HG03045 (cell line): ENCODE measurements at regions not wholly inside any gene's neighbourhood (a gene's known extent, or its start where the extent isn't known, plus 50 kb on each side); places are given as distances from the start of the nearest gene placed in this dataset.

Source experiments
- ATAC-seq: cut with Tn5 transposase; IDR thresholded peaks from one replicate; pipeline ENCODE4 v1.9.1; 2021; ENCODE audit warnings: mild to moderate bottlenecking, moderate library complexity; ENCODE audit not compliant: unreplicated experiment

DNA sequence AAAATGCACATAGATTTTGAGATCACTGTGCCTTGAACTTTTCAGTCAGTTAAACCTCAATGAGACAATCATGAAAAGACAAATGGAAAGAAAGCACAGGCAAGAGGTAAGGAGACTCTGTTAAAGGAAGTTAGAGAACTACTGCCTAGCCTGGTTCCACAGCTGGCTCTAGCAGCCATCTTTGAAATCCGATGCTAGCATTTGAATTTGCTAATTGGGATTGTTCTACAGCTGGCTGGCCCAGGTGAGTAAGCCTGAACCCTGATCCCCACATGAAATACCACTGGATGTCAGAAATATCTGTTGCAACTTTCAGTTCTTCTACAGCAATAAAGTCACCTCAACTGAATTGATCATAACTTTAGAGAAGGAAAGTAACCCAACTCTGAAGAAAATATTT lies 315.2 kb upstream of the CHAC2 start:
- ATAC-seq: no peak

DNA sequence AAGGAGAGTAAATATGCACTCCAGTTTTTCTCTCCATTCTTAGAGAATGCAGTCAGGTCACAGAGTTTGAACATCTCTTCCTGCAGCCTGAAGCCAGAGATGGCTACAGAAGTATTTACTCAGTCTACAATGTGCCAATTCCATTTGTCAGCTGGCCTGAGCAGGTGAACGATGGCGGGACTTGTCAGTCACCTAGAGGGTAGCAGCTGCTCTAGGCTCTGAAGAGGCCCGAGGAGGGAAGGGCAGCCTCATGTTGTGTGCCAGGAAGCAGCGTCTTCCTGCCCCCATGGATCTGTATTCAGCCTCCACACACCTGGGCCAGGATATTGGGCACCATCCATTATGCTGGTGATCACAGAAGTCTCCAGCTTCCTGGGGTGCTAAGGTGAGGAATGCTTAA lies 316.7 kb upstream of the CHAC2 start:
- ATAC-seq: no peak

DNA sequence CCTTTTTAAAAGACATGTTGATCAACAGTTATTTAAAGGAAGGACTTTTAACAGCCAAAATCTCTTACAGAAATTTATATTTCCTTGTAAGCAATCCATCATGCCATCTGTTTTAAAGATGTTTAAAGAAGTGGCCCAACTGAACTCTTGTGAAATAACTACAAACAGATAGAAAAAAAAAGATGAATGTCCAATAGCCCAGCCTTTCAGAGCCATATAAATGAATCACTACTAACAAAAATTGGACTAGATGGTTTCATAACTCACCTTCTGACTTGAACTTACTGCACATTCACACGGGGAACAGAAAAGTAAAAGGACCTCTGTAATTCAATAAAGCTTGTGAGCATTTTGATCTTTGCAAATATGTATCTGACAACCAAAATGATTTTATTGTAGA lies 319.0 kb upstream of the CHAC2 start:
- ATAC-seq: no peak

DNA sequence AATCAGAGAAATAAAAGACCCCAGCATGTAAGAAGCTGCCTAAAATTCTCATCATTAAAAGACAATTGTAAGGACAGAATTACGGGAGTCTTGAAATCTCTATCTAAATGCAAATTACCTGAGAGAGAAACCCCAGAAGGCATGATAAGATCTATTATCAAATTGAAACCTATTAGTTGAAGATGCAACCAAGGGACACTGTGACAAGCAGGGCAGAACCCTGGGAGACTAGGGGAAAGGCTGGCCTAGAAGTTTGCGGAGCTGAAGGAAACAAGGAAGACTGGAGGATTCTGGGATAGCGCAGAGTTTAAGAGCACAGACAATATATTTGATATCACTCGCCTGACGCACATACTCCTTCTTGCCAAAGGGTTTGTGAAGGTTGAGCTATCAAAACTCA lies 319.5 kb upstream of the CHAC2 start:
- no peak for ATAC-seq

DNA sequence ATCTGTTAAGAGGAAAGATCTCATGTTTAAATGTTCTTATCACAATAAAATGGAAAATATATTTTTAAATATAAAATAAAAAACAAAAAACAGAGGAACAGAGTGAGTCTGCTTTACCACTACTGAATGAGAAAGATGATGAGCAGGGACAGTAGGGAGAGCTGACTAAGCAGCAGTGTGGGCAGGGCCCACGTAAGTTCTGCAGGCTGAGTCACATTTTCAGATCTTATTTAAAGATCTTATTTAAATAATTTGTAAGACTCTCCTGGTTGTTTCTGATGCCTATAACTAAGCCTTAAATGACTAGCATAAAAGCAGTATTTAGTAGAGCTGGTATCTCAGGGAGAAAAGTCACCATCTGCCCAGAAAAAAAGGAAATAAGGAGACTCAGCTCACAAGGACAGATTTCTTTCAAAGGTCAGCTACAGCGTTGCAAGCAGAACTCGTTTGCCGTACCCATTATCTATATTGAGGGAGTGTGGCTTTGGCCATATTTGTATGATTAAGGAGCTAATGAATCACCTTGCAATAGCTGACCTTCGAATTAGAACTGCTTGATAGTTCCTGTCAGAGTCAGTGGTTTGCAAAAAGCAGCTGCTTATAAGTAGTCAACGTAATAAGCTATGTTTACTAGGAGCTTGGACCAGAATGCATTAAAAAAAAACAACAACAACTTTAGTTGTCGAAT lies 322.1 kb upstream of the CHAC2 start:
- ATAC-seq: peak; percentile 52

DNA sequence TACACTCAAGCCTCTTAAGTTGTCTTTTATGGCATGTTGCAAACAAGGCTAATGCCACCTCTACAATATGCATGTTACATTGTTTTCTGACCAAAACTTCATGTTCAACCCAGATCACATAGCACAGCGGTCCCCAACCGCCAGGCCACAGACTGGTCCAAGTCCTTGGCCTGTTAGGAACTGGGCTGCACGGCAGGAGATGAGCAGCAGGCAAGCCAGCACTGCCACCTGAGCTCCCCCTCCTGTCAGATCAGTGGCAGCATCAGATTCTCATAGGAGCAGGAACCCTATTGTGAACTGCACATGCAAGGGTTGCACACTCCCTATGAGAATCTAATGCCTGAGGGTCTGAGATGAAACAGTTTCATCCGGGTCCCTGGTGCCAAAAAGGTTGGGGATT lies 324.8 kb upstream of the CHAC2 start:
- ATAC-seq: no peak

DNA sequence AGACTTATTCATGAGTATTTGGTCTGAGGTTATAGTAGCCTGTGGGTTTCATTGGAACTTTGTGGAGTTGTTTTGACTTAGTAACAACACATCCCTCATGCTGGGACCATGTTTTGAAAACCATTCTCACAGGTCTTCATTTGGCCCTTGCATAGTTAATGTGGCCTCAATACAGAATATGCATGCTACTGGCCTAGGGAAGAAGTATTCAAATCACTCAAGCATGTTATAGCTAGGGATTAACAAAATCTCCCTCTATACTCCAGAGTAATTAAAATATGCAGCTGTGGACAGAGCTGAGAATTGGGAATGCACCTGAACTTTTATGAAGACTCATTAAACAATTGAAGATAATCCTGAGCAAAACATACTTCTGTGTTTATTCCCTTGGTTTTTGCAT lies 325.5 kb upstream of the CHAC2 start:
- no peak for ATAC-seq

DNA sequence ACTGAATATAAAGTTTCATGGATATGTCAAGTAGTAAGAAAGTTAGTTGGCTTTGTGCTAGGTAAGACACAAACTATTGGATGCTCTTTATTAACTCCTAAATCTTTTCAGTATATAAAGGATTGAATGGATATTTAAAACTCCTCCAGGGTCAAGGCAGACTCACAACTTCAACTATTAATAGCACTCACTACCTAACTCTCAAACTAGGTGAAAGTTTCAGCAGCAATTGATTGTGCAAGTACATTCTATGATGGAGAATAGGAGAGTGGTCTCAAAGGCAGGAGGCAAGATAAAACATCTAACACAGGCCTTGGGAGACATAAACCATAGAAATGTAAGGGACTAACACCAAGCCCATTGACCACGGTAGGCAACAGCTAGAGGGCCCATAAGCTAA lies 328.9 kb upstream of the CHAC2 start:
- no peak for ATAC-seq

DNA sequence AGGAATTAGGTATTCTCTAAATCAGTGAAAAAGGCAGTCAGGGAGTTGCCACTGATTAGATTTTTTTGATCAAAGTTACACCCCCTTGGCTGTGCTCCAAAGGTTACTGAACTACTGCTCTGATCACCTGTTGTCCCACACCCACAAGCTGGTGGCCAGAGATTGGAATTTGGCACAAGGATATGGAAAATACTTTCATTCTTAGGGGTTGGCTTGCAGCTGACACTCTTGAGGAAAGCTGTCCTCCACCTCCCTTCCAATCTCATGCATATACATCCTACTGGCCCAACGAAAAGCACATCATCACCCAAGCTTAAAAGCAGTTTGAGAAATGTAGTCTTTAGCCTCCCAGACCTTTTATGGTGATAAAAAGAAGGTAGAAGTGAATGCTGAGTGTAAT lies 329.5 kb upstream of the CHAC2 start:
- ATAC-seq: no peak

DNA sequence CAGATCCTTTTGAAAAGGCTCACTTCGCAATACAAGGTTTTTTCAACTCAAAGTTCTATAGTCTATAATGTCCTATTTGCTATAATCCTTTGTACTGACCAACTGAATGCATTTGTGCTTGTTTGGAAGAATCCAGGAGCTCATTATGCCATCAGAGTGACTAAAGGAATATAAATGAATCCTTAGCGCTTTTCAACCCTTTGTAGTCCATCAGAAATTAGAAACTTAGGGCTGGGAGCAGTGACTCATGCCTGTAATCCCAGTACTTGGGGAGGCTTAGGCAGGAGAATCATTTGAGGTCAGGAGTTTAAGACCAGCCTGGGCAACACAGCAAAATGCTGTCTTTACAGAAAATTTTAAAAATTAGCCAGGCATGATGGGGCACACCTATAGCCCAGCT lies 330.2 kb upstream of the CHAC2 start:
- no peak for ATAC-seq

DNA sequence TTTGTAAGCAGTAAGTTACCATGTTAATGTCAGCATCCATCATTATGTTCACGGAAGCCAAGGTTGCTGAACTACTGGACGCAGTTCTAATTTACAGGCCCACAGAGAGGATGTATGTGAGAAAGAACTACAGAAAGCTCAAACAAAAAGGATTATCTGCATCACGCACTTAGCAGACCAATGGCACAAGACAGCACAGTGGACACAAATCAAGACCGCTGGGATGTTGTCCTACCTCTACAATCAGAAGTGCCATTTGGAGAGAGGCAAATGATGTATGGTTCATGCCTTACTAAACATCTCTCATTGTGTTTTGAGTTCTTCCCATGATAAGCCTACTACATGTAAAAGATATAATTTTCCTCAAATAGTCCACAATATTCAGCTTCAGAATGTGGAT lies 330.7 kb upstream of the CHAC2 start:
- no peak for ATAC-seq

DNA sequence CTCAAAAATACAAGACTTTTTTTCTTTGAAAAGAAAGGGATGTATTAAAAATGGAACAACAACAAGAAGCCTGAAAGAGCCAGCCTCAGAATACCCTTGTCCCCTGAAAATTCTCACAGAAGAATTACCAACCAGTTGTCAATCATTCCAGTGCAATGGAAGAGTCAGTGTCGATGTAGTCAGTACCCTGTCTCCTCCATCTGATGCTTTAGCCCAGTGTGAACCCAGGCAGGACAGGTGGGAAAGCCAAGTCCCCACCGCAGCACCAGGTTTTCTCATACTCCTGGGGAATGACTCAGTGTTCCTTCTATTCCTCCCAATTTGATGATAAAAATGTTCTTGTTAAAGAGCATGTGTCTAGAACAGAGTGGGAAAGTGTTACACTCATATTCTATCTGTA lies 332.0 kb upstream of the CHAC2 start:
- ATAC-seq: no peak

DNA sequence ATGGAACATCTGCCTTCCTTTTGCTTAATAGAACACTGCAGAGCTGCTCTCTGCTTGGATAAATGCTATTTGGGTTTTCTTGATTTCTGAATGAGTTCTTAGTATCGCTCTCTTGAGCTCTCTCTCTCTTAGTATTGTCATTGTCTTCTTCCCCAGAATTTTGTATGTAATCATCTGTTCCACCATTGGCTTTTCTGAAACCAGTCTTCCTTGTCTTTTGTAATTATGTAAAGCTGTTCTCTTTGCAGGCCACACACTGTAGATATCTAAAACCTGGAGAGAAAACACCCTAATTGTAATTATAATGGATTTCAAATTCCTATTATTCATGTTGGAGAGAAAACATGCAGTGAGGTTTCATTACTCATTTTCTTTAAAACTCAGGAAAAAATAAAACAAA lies 333.1 kb upstream of the CHAC2 start:
- no peak for ATAC-seq

DNA sequence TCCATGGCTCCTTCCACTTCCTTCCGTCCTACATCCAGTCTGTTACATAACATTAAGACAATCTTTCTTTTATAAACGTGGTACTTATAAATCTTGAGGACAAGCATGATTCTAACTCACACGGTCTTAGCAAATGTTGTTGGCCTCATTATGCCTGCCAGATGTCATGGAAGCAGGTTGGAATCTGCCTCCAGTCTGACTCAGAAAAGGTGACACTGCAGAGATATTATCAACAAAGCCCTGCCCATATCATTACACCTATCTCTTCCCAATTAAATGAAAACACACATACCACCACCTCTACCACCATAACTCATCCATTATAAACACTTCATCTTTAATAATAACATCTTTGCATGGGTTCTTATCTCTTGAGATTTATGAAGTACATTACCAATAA lies 334.7 kb upstream of the CHAC2 start:
- ATAC-seq: no peak

DNA sequence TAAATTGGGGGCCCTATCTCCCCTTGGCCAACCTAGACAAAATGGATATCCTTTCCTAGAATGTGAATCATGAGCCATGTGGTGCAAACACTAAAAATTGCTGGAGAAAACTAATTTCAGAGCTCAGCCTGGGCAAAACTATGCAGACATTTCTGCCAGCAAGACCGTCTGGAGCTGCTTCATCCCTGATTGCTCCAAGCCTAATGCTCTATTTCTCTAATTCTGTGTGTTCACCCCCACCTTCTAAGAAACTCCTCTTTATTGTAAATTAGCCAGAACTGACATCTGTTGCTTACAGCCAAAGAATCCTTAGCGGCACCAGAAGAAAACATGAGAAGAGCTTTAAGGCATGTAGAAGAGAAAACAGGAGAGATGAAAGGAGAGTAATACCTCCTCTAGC lies 337.7 kb upstream of the CHAC2 start:
- no peak for ATAC-seq

DNA sequence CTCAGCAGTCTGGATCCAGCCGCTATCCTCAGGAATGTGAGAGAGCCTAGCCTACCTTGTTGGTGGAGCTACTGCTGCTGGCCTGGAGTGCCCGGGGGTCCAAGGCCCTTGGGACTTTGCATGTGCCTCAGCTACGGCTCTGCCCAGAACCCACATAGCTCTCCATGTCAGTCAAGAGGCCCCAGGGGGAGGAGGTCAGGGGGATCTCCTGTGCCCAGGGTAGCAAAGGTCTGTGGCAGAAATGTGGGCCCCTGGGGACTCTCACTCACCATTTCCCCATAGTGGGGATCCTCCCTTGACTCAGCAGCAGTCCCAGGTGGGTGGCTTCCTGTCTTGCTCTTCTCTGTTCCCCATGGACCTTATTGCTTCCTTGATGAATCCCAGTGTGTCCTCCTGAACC lies 342.7 kb upstream of the CHAC2 start:
- peak; percentile 65 for ATAC-seq

DNA sequence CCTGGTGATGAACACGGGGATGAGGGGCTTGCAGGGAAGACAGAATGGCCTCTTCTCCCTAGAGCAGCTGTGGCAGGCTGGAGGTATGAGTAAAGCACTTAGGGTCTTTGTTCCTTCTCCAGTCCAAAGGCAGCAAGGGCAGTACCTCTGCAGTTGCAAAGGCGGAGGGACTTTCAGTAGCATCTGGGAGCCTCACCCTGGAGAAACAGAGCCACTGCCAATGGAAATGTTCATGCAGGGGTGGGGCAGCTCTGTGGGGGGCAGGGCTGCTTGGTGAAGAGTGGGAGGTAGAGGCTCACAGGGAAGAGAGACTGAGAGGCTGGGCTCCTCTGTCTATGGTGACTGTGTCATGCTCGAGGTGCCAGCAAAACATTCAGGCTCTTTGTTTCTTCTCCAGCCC lies 344.1 kb upstream of the CHAC2 start:
- no peak for ATAC-seq

DNA sequence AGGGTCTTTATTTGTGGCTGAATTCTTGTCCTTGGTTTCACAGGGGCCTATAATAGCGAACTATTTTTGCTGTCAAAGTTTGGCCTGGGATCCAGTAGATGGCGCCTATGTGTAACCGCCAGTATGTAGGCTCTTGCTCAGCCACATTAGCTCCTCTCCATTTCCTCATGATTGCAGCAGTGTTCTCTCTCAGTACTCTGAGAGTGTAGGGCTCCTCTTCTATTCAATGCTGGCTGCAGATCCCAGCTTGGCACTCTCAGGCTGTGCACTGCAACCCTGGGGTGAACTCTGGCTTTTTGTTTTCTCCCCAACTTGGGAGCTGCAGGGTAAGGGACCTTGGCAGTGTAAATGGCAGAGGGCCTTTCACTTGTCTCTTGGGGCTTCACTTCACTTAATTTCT lies 344.6 kb upstream of the CHAC2 start:
- peak; percentile 54 for ATAC-seq

DNA sequence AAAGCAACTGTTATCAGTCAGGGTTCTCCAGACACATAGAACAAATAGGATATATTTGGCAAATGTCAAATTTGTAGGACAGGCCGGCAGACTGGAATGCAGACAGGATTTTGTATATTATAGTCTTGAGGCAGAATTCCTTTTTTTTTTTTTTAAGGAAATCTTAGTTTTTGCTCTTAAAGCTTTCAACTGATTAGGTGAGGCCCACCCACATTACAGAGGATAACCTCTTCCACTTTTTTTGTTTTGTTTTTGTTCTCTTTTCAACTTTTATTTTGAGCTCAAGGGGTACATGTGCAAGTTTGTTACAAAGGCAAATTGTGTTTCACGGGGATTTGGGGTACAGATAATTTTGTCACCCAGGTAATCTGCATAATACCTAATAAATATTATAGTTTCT lies 350.2 kb upstream of the CHAC2 start:
- ATAC-seq: no peak

DNA sequence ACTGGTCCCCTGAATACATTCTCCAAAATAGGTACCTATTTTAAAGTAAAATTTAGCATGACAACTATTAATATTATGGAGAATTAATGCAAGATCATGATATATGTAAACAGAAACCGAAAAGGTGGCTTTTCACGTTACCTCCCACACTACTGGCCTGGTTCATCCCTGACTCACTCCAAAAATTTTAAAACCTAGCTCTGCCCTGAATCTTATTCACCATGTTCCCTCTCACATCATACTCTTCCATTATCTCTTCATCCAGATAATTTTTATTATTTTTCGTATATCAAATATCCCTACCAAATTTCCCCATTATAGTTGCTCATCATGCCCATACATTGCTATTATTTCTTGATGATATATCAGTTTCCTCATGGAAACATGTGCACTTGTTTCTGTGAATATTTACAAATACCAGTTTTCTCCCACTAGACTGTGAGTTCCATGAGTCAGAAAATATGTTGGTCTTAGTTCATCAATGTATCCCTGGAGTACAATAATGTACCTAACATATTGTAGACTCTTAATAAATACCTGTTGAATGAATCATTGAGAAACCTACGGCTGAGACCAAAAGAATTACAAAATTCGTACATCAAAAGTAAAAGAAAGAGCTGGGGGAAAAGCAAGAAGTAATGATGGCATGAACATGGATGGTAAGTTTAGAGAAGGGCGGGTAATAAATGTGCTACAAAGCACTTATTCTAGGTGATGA lies 360.1 kb upstream of the CHAC2 start:
- no peak for ATAC-seq

DNA sequence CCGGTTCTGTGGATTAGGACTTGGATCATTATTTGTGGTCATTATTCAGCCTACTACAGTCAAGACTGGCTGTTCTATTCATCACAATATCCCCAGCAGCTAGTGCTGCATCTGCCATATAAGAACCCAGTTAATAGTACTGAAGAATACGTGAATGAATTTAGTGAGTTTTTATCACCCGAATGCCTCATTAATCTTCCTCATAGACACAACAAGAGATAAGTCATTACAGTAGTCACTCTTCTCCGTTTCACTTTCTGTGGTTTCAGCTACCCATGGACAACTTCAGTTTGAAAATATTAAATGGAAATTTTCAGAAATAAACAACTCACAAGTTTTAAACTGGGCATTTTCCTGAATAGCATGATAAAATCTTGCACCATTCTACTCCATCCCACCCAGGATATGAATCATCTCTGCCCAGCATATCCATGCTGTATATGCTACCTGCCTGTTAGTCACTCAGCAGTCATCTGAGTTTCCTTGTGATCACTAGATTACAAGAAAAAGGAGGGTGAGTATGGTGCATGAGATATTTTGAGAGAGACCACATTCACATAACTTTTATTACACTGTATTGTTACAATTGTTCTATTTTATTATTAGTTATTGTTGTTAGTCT lies 363.7 kb upstream of the CHAC2 start:
- no peak for ATAC-seq

DNA sequence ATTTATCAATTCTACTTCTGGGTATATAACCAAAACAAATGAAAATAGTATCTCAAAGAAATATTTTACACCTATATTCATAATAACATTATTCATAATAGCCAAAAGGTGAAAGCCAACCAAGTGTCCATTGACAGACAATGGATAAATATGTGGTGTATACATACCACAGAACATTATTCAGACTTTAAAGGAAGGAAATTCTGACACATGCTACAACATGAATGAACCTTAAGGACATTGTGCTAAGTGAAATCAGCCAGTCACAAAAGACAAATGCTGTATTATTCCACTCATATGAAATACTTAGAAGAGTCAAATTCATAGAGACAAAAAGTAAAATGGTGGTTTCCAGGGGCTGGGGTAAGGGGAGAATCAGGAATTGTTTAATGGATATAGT lies 370.5 kb upstream of the CHAC2 start:
- ATAC-seq: no peak

DNA sequence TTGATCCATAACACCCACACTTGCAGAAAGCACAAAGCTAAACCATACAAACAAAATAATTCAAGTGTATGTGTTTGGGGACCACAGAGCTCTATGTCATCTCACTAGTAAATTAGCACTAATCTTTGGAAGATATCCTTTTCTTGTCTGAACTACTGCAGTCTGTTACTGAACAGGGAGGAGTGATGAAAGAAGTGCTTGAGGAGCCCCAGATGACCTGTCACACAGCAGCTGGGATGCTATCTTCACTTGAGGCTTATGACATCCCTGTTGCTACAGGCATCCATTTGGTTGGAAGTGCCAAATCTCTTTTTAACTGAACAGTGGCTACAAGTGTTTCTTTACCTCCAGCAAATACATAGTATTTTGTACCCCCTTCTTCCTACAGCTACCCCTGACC lies 386.3 kb upstream of the CHAC2 start:
- ATAC-seq: no peak
